OCI-LY1 (cell line): ENCODE measurements at regions not wholly inside any gene's neighbourhood (a gene's known extent, or its start where the extent isn't known, plus 50 kb on each side); places are given as distances from the start of the nearest gene placed in this dataset.

Experiments
- CTCF ChIP-seq: fragments of 200-600 bp; sonication (generic), shearing (Covaris generic); IDR thresholded peaks from 2 replicates; pipeline ENCODE4 v1.5.1; 2017; ENCODE audit warnings: mild to moderate bottlenecking, antibody characterized with exemption, low read length, moderate library complexity, mixed read lengths
- EZH2 ChIP-seq: fragments of 200-600 bp; sonication (generic), shearing (Covaris generic); IDR thresholded peaks from 2 replicates; pipeline ENCODE4 v1.8.0; 2017; ENCODE audit warnings: borderline replicate concordance, mixed run types, mild to moderate bottlenecking, antibody characterized with exemption, low read length, moderate library complexity, mixed read lengths

GRCh38 chr14:98154254-98154653 lies 1117.7 kb downstream of the BCL11B start:
- no peak for TF ChIP-seq CTCF
- no peak for TF ChIP-seq EZH2
